Prostate gland (tissue), 2 donors: ENCODE measurements at regions not wholly inside any gene's neighbourhood (a gene's known extent, or its start where the extent isn't known, plus 50 kb on each side); places are given as distances from the start of the nearest gene placed in this dataset.

Source experiments
- DNase-seq: peaks from one replicate; pipeline ENCODE4 v3.0.0-alpha.2; 2019; ENCODE audit warnings: low spot score
- H3K27ac ChIP-seq, 2 donors: fragments of 200-600 bp; sonication (generic); 2 replicates each; pipeline ENCODE4 v1.5.1; 2017 to 2019
- H3K27me3 ChIP-seq: fragments of 200-600 bp; sonication (generic); replicated peaks from 2 replicates; pipeline ENCODE4 v1.5.1; 2019; ENCODE audit not compliant: insufficient read depth
- H3K36me3 ChIP-seq, 2 donors: fragments of 200-600 bp; sonication (generic); 1 replicate in 1 of 2; 2 replicates in 1 of 2; pipeline versions ENCODE4 v1.5.1 to v1.8.1; 2017 to 2019
- H3K4me1 ChIP-seq: fragments of 200-600 bp; sonication (generic); replicated peaks from 2 replicates; pipeline ENCODE4 v1.5.1; 2019
- H3K4me3 ChIP-seq, 2 donors: fragments of 200-600 bp; sonication (generic); 2 replicates each; pipeline ENCODE4 v1.5.1; 2017 to 2019
- H3K9me3 ChIP-seq: fragments of 200-600 bp; sonication (generic); 2 replicates; pipeline ENCODE4 v1.5.1; 2017
- CTCF ChIP-seq, 4 experiments: fragments of 200-600 bp in 2 of 4; fragments of 450-650 bp in 2 of 4; sonication (generic) in 2 of 4; IDR thresholded peaks; 1 replicate in 3 of 4; 2 replicates in 1 of 4; pipeline ENCODE4 v1.5.1; 2016 to 2019; ENCODE audit warnings: antibody characterized with exemption in 4 of 4, mild to moderate bottlenecking in 2 of 4, moderate library complexity in 2 of 4
- POLR2A ChIP-seq: fragments of 450-650 bp; IDR thresholded peaks from one replicate; pipeline ENCODE4 v1.6.1; 2016; ENCODE audit warnings: antibody characterized with exemption, mild to moderate bottlenecking
- POLR2AphosphoS5 ChIP-seq: sonication (generic); formaldehyde crosslinking; IDR thresholded peaks from one replicate; pipeline ENCODE4 v1.6.1; 2017; ENCODE audit warnings: antibody characterized with exemption
- WGBS: methylation state at CpG from one replicate; pipeline ENCODE4 v1.1.5; 2018; 5-methylcytosine and 5-hydroxymethylcytosine counted together
- intact Hi-C: fragments of 100-400 bp; cut with DNase I; formaldehyde crosslinking; loops from one replicate; pipeline ENCODE4 v1.14.2; 2022

- H3K9me3 ChIP-seq, result no peaks in the 10 kb centered on the region
- H3K27ac ChIP-seq, result no peak overlapping the region
- no peak overlapping the region for H3K4me3 ChIP-seq
- H3K27me3 ChIP-seq, result no peaks in the 10 kb centered on the region
- no peak for DNase-seq
- TF ChIP-seq POLR2A, result no peak
- no peak for TF ChIP-seq POLR2AphosphoS5
- TF ChIP-seq CTCF (IDR thresholded peaks at IDR 0.05), result no peak
- no peaks in the 10 kb centered on the region for H3K4me1 ChIP-seq
- intact Hi-C loops, result no loop called here
- 77% methylated on average over 10 of the region's 10 CpGs for WGBS
- H3K36me3 ChIP-seq, result no peaks in the 10 kb centered on the region
These were observed 313.9 kb downstream of the TLE1 start for GRCh38 chr9:81375187-81376100.

GRCh38 chr9:81374459-81375186 is 314.7 kb downstream of the TLE1 start:
- H3K4me1 ChIP-seq, result no peaks in the 10 kb centered on the region
- WGBS, result 86% methylated on average over 4 of the region's 4 CpGs
- no peak for TF ChIP-seq CTCF (IDR thresholded peaks at IDR 0.05)
- TF ChIP-seq POLR2AphosphoS5, result no peak
- no peak for TF ChIP-seq POLR2A
- no peak overlapping the region for H3K27ac ChIP-seq
- H3K4me3 ChIP-seq, result no peak overlapping the region
- DNase-seq, result no peak
- H3K9me3 ChIP-seq, result no peaks in the 10 kb centered on the region
- H3K27me3 ChIP-seq, result no peaks in the 10 kb centered on the region
- intact Hi-C loops, result no loop called here
- no peaks in the 10 kb centered on the region for H3K36me3 ChIP-seq

- H3K4me3 ChIP-seq, result no peak overlapping the region
- intact Hi-C loops, result no loop called here
- DNase-seq, result no peak
- no peaks in the 10 kb centered on the region for H3K27me3 ChIP-seq
- H3K36me3 ChIP-seq, result no peaks in the 10 kb centered on the region
- TF ChIP-seq CTCF (IDR thresholded peaks at IDR 0.05), result no peak
- no peak for TF ChIP-seq POLR2A
- TF ChIP-seq POLR2AphosphoS5, result no peak
- H3K4me1 ChIP-seq, result no peaks in the 10 kb centered on the region
- WGBS, result 87% methylated on average over 4 of the region's 4 CpGs
- no peak overlapping the region for H3K27ac ChIP-seq
- H3K9me3 ChIP-seq, result no peaks in the 10 kb centered on the region
These were observed 316.1 kb downstream of the TLE1 start for GRCh38 chr9:81373294-81373693.

GRCh38 chr9:81372628-81373191 is 316.6 kb downstream of the TLE1 start:
- H3K27ac ChIP-seq, result no peak overlapping the region
- no peaks in the 10 kb centered on the region for H3K27me3 ChIP-seq
- intact Hi-C loops, result no loop called here
- TF ChIP-seq CTCF (IDR thresholded peaks at IDR 0.05) (no peak), POLR2A (no peak), POLR2AphosphoS5 (no peak)
- DNase-seq, result peak; percentile 29
- no peaks in the 10 kb centered on the region for H3K36me3 ChIP-seq
- WGBS, result 57% methylated on average over 8 of the region's 8 CpGs
- H3K9me3 ChIP-seq, result no peaks in the 10 kb centered on the region
- no peak overlapping the region for H3K4me3 ChIP-seq
- H3K4me1 ChIP-seq, result no peaks in the 10 kb centered on the region
